GM21529 (cell line): ENCODE measurements at regions not wholly inside any gene's neighbourhood (a gene's known extent, or its start where the extent isn't known, plus 50 kb on each side); places are given as distances from the start of the nearest gene placed in this dataset.

ENCODE experiments used
- ATAC-seq: cut with Tn5 transposase; IDR thresholded peaks from one replicate; pipeline ENCODE4 v1.9.1; 2021; ENCODE audit not compliant: unreplicated experiment

DNA sequence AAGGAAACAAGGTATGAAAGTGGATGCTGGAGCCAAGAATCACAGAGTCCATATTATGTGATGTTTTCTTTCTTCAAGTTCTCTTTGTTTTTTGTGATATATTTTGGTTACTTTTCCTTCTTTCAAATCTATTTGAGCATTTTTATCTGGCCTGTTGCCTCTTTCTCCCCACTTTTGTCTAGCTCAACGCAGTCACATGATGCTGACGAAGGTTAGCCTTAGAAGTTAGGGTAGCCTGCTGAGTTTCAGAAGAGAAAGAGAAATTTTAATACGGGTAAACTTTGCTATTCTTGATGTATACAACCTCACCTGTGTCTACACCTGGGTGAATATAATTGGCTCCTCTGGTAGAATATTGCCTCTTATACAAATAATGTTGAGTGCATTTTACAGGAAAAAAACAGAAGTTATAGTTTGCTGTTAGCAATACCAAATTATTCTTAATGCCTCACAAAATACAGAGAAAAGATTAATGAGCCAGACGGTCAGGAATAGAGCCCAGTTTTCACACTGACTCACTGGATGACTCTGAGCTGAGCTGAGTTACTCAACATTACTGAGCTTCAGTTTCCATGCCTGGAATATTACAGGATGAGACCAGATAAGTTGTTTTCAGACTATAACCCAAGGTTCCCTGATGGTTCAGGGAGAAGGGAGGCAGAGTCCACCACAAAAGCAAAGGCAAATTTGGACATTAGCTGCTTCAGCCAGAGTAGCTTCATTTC lies 161.6 kb upstream of the BDNF start:
- ATAC-seq, result no peak

DNA sequence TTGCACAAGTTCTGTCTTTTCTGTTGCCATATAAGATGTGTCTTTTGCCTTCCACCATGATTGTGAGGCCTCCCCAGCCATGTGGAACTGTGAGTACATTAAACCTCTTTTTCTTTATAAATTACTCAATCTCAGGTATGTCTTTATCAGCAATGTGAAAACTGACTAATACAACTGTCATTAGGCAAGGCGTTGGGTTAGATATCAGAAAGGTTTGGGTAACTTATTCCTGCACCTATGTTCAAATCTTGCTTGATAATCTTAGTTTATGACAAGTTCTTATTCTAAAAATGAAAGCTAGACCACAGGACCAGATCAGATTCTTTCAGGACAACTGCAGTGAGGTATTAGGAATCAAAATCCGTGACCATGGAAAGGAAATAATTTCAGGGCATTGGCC lies 160.6 kb upstream of the BDNF start:
- ATAC-seq, result no peak

DNA sequence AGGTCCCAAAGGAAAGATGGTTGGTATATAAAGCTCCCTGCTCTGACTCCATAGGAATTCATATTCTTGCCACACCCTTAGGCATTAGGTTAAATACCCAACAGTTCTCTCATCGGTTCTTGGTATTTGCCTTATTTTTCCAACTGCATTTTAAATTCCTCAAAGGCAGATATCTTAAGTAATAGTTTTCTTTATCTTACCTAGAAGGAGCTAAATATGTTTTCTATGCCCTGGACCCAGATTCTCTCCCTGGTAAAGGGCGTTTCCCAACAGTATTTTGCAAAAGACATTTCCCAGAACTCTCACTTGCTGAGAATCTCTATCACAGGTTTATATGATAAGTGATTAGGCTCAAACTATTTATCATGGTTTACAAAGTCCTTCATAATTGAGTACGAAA lies 158.6 kb upstream of the BDNF start:
- no peak for ATAC-seq

DNA sequence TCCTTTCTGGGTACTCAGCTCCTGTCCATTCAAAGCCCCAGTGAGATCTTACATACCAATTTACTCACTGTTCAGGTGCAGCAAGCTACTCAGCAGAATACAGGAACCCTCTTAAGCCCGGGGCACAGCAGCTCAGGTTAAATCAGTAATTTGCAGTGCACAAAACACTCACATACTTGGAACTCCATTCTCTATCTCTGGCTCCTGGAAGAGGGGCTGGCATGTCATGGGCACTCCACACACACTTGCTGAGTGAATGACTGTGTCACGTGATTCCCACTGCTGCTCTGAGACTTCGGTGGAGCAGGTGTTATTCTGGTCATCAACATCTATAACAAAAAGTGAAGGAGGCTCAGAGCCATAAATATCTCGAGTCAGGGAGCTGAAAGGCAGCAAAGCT lies 157.3 kb upstream of the BDNF start:
- peak; percentile 8 for ATAC-seq

DNA sequence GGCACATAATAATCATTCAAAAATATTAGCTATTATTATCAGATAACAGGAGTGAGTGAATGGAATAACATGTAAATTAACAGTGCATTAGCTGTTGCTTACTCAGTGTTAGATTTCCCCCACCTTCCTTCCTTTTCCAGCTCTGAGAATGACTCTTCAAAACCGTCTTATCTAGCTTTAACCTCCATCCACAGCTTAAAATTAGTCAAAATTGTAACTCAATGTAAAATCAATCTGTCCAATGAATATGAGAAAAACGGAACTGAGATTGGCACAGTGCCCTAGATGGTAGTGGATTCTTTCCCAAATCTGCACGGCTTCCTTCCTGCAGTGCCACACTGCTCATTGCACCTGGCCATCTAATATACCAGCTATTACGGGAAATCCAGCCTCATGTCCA lies 156.8 kb upstream of the BDNF start:
- ATAC-seq, result peak; percentile 71

DNA sequence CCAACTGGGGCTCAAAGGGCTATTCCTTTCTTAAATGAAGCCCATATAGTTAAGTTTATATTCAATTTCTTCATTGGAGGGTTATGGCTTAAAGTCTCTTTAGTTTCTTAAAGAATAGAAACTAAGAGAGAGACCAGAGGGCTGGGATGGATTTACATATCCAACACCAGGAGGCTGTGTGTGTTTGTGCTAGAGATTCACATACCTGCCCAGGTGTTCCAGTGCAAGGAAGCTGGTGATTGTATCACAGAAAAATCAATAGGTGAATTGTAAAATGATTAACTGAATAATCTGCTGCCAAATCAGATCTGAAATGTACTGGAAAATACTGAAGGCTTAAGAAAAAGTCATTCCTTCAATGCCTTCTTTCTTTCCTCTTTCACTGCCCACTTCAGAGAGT lies 148.2 kb upstream of the BDNF start:
- ATAC-seq, result no peak

DNA sequence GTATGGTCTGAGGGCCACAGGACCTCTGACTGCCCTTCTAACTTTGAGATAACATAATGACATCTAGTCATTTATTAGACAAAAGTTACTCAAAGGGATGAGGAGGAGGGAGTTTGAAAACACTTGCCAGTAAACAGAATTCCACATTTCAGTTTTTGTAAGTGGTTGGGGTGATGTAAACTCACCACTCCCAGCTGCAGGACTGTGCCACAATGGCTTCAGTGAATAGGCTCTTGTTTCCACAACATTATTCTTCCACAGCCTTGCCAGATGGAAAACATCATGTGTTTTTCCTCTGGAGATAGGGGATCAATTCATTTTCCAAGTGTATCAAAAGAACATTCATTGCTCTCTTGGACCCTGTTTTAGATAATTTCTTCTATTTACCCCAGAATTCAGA lies 147.2 kb upstream of the BDNF start:
- no peak for ATAC-seq

DNA sequence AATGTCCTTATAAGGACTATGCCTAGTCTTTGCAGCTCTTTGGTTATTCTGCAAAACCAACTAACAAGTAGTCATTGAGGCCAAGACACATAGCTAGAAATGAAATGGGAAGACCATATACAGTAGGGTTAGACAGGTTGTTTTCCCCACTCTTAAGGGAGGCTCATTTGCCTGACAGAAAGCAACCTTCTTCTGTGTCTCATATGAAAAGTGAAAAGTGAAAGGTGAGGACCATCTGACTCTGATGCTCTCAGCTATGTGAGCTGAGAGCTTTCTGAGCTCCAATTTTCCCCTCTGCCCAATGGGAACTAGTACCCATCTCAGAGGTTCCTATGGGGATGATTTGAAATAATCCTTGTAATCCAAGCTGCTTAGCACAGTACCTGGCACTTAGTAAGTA lies 142.0 kb upstream of the BDNF start:
- ATAC-seq, result peak; percentile 56

DNA sequence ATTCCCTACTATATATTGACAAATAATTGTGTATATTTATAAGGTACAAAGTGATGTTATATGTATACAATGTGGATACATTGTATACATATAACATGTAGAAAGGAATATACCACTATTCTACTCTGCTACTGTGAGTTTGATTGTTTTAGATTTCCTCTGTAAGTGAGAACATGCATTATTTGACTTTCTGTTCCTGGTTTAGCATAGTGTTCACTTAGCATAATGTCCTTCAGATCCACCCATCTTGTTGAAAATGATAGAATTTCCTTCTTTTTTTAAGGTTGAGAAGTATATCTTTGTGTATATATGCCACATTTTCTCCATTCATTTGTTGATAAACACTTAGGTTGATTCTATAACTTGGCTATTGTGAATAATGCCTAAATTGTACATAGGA lies 140.8 kb upstream of the BDNF start:
- no peak for ATAC-seq

DNA sequence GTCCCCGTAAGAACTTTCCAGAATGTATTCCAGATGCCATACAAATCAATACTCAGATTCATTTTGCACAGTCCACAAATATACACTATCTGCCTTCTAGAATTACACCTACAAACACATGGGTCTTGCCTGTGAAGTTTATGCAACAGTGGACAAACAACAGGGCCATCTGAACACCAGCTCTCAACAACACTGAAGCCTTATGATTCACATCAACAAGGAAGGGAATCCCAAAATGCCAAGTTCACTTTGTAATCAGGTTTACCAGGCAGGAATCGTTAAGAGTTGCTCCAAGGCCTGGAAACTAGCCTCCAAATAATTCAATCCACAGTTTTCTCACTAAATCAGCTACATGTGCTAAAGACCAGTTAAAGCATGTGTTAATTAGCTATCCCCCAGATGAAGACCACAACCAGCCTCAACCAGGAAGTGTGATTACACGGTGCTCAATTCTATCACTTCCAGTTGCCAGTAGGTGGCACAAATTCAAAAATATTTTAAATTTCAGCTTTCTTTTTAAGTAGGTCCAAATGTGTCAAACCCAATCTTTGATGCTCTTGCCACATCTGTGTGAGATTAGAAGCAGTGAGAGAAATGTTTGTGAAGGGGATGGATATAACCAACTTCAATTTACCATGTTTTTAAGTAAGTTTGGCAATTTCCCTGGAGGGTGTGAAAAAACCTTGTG lies 139.1 kb upstream of the BDNF start:
- no peak for ATAC-seq

DNA sequence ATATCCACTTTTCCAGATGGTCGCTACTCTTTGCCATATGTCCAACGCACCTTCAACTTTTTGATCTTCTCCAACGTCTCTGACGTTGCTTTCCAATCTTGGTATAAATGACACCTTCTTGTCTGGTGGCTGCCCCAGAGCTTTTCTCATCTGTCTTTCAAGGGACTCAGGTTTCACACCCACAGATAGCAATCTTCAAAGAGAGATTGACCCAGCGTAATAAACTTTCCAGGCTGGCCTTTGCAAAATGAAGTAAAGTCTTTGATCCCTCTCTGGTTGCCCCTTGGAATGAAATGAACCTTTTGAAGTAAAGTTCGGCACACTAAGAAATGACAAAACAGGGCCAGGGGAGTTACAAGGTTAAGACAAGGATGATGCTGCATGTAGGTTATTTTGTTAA lies 138.4 kb upstream of the BDNF start:
- ATAC-seq, result no peak

DNA sequence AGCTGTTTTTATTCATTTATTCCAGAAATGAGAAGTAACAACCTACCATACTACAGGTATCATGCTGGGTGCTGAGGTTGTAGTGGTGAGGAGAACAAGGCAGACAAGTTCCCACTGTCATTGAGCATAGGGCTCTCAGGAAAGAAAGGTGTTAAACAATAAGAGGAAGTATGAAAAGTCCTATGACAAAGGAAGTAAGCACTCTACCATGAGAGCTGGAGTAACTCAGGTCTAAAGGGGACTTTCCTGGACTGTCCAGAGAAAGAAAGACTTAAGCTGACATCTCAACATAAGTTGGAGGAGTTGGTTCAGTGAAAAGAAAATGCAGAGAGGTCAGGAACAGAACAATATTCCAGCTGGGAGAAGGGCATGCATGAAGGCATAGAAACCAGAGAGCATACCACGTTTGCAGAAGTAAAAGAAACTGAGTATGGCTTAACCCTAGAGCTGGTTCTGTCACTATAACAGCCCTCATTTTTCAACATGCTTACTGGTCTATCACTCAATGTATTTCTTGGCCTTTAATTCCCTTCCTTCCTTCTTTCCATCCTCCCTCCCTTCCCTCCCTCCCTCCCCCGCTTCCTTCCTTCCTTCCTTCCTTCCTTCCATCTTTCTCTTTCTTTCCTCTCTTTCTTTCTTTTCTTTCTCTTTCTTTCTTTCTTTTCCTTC lies 137.8 kb upstream of the BDNF start:
- ATAC-seq, result peak; percentile 84

DNA sequence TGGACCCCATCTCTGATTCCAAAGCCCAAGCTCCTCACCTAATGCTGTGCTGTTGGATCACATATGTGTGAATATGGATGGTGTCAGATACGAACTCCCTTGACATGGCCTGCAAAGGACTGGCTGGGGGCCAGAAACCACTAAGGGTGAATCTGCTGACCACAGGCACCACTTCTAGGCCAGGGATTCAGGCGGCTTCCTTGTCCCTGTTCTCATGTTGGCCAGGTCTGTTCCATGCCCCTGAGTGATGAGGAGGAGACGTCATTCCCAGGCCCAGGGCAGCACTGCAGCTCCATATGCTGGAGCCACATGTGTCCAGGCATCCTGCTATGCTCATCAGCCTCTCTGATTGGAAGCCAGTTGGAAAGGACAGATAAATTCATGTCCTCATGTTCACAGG lies 130.0 kb upstream of the BDNF start:
- ATAC-seq, result no peak

DNA sequence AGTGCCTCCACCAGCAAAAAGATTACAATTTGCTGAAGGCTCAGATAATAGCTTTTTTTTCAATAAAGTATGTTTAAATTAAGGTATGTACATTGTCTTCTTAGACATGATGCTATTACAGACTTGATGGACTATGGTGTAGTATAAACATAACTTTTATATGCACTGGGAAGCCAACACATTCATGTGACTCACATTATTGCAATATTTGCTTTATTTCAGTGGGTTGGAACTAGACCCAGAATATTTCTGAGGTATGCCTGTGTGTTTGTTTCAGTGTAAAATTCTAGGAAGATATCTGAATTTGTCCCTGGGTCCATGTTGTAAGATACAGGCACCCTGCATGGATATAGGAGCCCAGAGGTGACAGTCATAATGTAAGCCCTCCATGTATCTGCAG lies 120.0 kb upstream of the BDNF start:
- no peak for ATAC-seq

DNA sequence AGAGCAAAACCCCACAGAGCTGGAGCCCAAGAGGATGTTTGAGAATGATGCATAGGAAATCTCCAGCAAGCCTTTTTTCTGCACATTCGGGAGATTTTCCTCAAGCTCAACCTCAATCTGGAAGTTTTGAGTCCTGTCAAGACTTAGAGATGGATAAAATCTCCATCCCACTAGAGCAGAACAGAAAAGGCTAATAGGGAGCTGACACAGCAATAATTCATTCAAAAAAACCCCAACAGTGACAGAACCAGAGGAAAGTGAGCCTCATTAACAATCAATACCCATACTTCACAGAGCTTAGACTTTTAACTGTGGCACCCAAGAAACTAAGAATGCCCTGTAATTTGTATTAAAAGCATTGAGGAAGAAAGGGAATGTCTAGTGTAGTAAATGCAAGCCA lies 115.9 kb upstream of the BDNF start:
- no peak for ATAC-seq

DNA sequence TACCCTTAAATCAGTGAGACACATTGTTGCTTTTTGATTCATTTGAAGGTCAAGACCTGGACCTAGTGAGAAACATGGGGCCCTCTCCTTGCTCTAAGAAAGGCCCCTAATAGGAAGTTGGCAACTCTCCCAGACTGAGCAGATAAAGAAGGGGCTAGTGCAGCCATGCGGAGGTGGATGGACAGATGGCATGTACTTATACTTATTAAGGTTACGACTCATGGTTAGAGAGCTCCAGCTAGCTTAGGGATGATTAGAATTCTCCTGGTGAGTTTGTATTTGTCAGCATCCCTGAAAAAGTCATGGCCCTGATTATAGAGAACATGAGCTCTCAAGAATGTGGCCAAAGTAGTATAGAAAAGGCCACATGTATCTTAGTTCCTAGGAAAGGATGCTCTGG lies 112.1 kb upstream of the BDNF start:
- ATAC-seq, result no peak

DNA sequence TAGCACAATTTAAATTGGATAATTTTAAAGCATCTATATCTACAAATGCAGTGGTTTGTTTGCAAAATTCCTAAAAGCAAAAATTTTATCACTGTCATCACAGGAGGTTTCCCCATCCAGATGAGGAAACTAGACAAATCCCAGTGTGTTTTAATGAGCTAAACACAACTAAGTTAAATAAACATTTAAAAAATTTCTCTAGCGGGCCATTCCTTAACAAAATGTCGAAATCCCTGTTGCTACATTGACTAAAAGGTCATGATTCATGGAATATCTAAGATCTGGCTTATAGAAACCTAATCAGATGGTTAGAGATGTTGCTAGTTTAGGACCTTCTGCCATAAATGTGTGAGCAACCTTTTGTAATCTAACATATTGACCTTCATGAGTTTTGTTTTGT lies 107.3 kb upstream of the BDNF start:
- no peak for ATAC-seq

DNA sequence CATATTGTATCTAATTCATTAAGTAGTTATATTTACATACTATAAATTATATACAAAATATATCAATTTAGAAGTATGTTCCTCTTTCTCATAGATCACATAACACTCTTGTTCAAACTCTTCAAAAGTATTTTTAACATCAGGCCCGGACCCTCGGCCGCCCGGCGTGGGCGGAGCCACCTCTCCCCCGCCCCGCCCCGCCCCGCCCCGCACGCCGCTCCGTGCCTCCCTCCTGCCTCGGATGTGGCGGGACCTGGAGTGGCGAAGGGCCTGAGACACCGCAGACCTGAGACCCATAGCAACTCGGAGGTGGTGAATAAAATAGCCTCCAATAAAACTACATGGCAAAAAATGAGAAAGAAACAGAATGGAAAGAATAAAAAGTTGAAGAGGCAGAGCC lies 105.9 kb upstream of the BDNF start:
- no peak for ATAC-seq

DNA sequence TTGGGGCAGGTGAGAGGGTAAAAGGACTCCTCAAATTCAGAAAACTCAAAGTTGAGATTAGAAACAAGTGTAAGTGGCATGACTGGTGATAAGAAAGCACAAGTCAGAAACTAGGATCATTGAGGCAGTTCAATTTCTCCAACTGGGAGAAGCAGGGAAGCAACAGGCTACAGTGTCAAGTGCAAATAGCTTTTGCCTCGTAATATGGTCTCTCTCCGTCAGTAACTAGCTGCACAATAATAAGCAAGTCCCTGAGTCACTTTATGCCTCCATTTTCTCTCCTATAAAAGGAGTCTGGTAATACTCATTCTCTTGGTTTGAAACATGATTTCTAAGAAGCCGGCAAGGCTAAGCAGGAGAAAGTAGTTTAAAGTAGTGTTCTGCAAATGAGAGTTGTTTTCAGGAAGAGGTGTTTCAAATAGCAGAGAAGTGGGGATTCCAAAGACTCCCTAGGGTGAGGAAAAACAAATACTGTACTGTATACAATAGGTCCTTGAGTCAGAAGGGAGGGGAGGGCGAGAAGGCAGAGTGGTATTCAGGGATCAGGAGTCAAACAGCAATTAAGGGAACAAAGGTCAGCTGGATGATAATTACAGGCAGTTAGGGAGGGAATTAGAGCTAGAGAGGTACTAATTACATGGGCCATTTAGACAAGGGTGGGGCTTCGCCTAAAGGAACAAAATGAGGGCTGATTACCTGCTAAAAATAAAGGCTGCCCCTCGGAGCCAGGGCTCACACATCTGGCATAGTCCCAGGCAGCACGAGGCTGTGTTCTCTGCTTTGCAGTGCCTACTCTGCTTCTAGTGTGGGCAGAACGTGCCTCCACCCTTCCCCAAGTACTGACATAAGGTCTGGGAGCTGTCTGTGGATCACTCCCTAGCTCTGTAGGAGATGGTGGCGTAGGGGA lies 96.0 kb upstream of the BDNF start:
- ATAC-seq, result no peak

DNA sequence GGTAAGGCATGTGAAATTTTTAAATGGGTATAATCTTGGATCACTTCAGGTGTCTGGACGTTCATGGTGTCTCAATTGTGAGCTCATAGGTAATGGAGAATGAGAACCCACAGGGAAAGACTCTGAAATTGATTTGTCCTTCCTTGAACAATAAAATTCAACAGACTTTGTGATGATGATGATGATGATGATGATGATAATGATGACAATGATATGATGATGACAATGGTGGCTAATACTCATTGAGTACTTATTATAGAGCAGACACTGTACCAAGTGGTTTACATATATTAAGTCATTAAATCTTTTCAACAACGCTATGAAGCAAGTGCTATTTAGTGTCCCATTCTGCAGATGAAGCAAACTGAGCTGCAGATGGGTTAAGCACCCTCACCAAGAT lies 86.6 kb upstream of the BDNF start:
- ATAC-seq, result no peak

DNA sequence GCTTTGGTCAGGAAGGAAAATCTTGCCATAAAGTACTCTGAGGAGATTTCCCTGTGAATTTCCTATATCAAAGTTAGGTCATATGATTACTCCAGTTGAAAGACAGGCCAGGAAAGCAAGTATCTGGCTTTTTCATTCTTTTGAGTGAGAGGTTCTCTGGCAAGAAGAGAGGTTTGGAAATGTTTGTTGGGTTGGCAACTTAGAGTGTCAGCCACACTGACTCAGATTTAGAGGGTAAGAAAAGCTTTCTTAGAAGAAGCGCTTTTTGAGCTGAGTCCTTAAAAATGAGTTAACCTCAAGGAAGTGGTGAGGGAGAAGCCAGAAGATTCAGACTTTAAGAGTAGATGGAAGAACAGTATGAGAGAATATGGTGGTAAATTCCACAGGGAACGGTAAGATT lies 86.1 kb upstream of the BDNF start:
- ATAC-seq, result no peak
